ENCODE measurements at regions not wholly inside any gene's neighbourhood (a gene's known extent, or its start where the extent isn't known, plus 50 kb on each side); places are given as distances from the start of the nearest gene placed in this dataset.

DNA sequence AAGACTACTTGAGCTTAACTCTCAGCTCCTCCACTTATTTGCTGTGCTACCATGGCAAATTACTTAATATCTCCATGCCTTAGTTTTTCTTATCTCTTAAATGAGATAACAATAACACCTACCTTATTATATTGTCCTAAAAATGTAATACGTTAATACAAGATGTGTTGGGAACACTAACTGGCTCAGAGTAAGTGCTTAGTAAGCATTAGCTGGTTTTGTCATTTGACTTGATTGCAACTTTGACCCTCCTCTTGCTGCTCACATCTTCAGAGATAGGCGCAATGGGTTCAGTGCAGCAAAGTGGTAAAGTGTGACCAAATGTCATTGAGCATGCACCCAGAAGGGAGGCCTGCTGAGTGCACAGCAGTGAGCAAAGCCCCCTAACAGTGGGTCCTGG lies 294.5 kb upstream of the CLNK start:
- no peak for DNase-seq
- no peak overlapping the region for H2BK5ac ChIP-seq (ENCODE audit: low read length)
- H4K8ac ChIP-seq (ENCODE audit: low read depth, low read length), result no peak overlapping the region
- peak overlapping the region; percentile 37 for H3K56ac ChIP-seq (ENCODE audit: low read length)
- H3K79me1 ChIP-seq (ENCODE audit: low read length), result no peaks in the 10 kb centered on the region
- H2BK15ac ChIP-seq (replicated peaks; ENCODE audit: low read depth), result no peak overlapping the region
- no CpG with 5 or more reads among the region's 2 CpGs for WGBS (ENCODE audit: extremely low coverage, insufficient coverage, low lambda C conversion rate)
- H3K4me2 ChIP-seq (ENCODE audit: low read length), result no peak overlapping the region
- H3K4ac ChIP-seq (ENCODE audit: low read depth, low read length), result no peak overlapping the region
- no peak overlapping the region for H3K27ac ChIP-seq (ENCODE audit: low read depth, low read length)
- no peaks in the 10 kb centered on the region for H3K79me2 ChIP-seq (ENCODE audit: control insufficient read depth, insufficient read depth, low read length)
- H3K4me1 ChIP-seq (ENCODE audit: control insufficient read depth, low read depth, low read length), result peaks cover 8% of the 10 kb centered on the region
- H3K36me3 ChIP-seq (ENCODE audit: control insufficient read depth, insufficient read depth, low read length), result no peaks in the 10 kb centered on the region
- no peak overlapping the region for H4K5ac ChIP-seq (ENCODE audit: low read length)
- no peaks in the 10 kb centered on the region for H3K27me3 ChIP-seq (ENCODE audit: insufficient read depth, low read length, poor library complexity)
- no peak overlapping the region for H3K23ac ChIP-seq (ENCODE audit: low read length)
- no peak overlapping the region for H3K18ac ChIP-seq (ENCODE audit: low read length)
- peak overlapping the region; percentile 52 for H2AK5ac ChIP-seq (ENCODE audit: low read length)
- no peak overlapping the region for H2BK120ac ChIP-seq (ENCODE audit: low read depth, low read length)
- H3K4me3 ChIP-seq (ENCODE audit: low read length), result no peak overlapping the region
- H3K9ac ChIP-seq (ENCODE audit: low read length), result no peak overlapping the region

GRCh38 chr4:10977534-10977933 lies 293.0 kb upstream of the CLNK start:
- H3K79me1 ChIP-seq (ENCODE audit: low read length), result no peaks in the 10 kb centered on the region
- no peak overlapping the region for H2AK5ac ChIP-seq (ENCODE audit: low read length)
- H2BK15ac ChIP-seq (replicated peaks; ENCODE audit: low read depth), result no peak overlapping the region
- no peak overlapping the region for H3K18ac ChIP-seq (ENCODE audit: low read length)
- H3K79me2 ChIP-seq (ENCODE audit: control insufficient read depth, insufficient read depth, low read length), result no peaks in the 10 kb centered on the region
- H3K23ac ChIP-seq (ENCODE audit: low read length), result no peak overlapping the region
- no peak overlapping the region for H4K8ac ChIP-seq (ENCODE audit: low read depth, low read length)
- no peak overlapping the region for H3K4ac ChIP-seq (ENCODE audit: low read depth, low read length)
- H2BK120ac ChIP-seq (ENCODE audit: low read depth, low read length), result peak overlapping the region; percentile 68
- H3K27ac ChIP-seq (ENCODE audit: low read depth, low read length), result no peak overlapping the region
- no peaks in the 10 kb centered on the region for H3K27me3 ChIP-seq (ENCODE audit: insufficient read depth, low read length, poor library complexity)
- H3K4me1 ChIP-seq (ENCODE audit: control insufficient read depth, low read depth, low read length), result no peaks in the 10 kb centered on the region
- H3K4me2 ChIP-seq (ENCODE audit: low read length), result no peak overlapping the region
- DNase-seq, result no peak
- no peak overlapping the region for H3K4me3 ChIP-seq (ENCODE audit: low read length)
- no peak overlapping the region for H4K5ac ChIP-seq (ENCODE audit: low read length)
- H3K36me3 ChIP-seq (ENCODE audit: control insufficient read depth, insufficient read depth, low read length), result no peaks in the 10 kb centered on the region
- no peak overlapping the region for H3K56ac ChIP-seq (ENCODE audit: low read length)
- H2BK5ac ChIP-seq (ENCODE audit: low read length), result no peak overlapping the region
- WGBS (ENCODE audit: extremely low coverage, insufficient coverage, low lambda C conversion rate), result no CpG with 5 or more reads among the region's 2 CpGs
- H3K9ac ChIP-seq (ENCODE audit: low read length), result no peak overlapping the region

- Histone ChIP-seq H3K4ac (ENCODE audit: low read depth, low read length) (no peak overlapping the region), H2AK5ac (ENCODE audit: low read length) (no peak overlapping the region), H3K4me3 (ENCODE audit: low read length) (no peak overlapping the region), H2BK5ac (ENCODE audit: low read length) (no peak overlapping the region), H3K27me3 (ENCODE audit: insufficient read depth, low read length, poor library complexity) (no peaks in the 10 kb centered on the region), H3K79me2 (ENCODE audit: control insufficient read depth, insufficient read depth, low read length) (no peaks in the 10 kb centered on the region), H3K79me1 (ENCODE audit: low read length) (no peaks in the 10 kb centered on the region), H3K23ac (ENCODE audit: low read length) (no peak overlapping the region), H2BK120ac (ENCODE audit: low read depth, low read length) (no peak overlapping the region), H4K8ac (ENCODE audit: low read depth, low read length) (no peak overlapping the region), H3K4me1 (ENCODE audit: control insufficient read depth, low read depth, low read length) (no peaks in the 10 kb centered on the region), H3K18ac (ENCODE audit: low read length) (no peak overlapping the region), H4K5ac (ENCODE audit: low read length) (no peak overlapping the region), H3K4me2 (ENCODE audit: low read length) (no peak overlapping the region), H2BK15ac (replicated peaks; ENCODE audit: low read depth) (no peak overlapping the region), H3K27ac (ENCODE audit: low read depth, low read length) (no peak overlapping the region), H3K36me3 (ENCODE audit: control insufficient read depth, insufficient read depth, low read length) (no peaks in the 10 kb centered on the region), H3K56ac (ENCODE audit: low read length) (no peak overlapping the region), H3K9ac (ENCODE audit: low read length) (no peak overlapping the region)
- DNase-seq, result no peak
- WGBS (ENCODE audit: extremely low coverage, insufficient coverage, low lambda C conversion rate), result 100% methylated on average over 4 of the region's 9 CpGs
Observed at GRCh38 chr4:10974371-10974770, 289.8 kb upstream of the CLNK start.

GRCh38 chr4:10973686-10974085 lies 289.1 kb upstream of the CLNK start:
- no peak overlapping the region for H3K9ac ChIP-seq (ENCODE audit: low read length)
- no peaks in the 10 kb centered on the region for H3K79me2 ChIP-seq (ENCODE audit: control insufficient read depth, insufficient read depth, low read length)
- H3K27me3 ChIP-seq (ENCODE audit: insufficient read depth, low read length, poor library complexity), result no peaks in the 10 kb centered on the region
- H3K18ac ChIP-seq (ENCODE audit: low read length), result no peak overlapping the region
- H3K4me3 ChIP-seq (ENCODE audit: low read length), result no peak overlapping the region
- H3K4me1 ChIP-seq (ENCODE audit: control insufficient read depth, low read depth, low read length), result no peaks in the 10 kb centered on the region
- H4K8ac ChIP-seq (ENCODE audit: low read depth, low read length), result no peak overlapping the region
- no peak overlapping the region for H4K5ac ChIP-seq (ENCODE audit: low read length)
- H2BK15ac ChIP-seq (replicated peaks; ENCODE audit: low read depth), result no peak overlapping the region
- no peak overlapping the region for H3K27ac ChIP-seq (ENCODE audit: low read depth, low read length)
- H2BK5ac ChIP-seq (ENCODE audit: low read length), result no peak overlapping the region
- no peak overlapping the region for H3K56ac ChIP-seq (ENCODE audit: low read length)
- no peak for DNase-seq
- no peak overlapping the region for H2AK5ac ChIP-seq (ENCODE audit: low read length)
- no peaks in the 10 kb centered on the region for H3K79me1 ChIP-seq (ENCODE audit: low read length)
- no peak overlapping the region for H2BK120ac ChIP-seq (ENCODE audit: low read depth, low read length)
- H3K36me3 ChIP-seq (ENCODE audit: control insufficient read depth, insufficient read depth, low read length), result no peaks in the 10 kb centered on the region
- no peak overlapping the region for H3K4me2 ChIP-seq (ENCODE audit: low read length)
- H3K23ac ChIP-seq (ENCODE audit: low read length), result no peak overlapping the region
- H3K4ac ChIP-seq (ENCODE audit: low read depth, low read length), result no peak overlapping the region
- WGBS (ENCODE audit: extremely low coverage, insufficient coverage, low lambda C conversion rate), result no CpG with 5 or more reads among the region's 3 CpGs

DNA sequence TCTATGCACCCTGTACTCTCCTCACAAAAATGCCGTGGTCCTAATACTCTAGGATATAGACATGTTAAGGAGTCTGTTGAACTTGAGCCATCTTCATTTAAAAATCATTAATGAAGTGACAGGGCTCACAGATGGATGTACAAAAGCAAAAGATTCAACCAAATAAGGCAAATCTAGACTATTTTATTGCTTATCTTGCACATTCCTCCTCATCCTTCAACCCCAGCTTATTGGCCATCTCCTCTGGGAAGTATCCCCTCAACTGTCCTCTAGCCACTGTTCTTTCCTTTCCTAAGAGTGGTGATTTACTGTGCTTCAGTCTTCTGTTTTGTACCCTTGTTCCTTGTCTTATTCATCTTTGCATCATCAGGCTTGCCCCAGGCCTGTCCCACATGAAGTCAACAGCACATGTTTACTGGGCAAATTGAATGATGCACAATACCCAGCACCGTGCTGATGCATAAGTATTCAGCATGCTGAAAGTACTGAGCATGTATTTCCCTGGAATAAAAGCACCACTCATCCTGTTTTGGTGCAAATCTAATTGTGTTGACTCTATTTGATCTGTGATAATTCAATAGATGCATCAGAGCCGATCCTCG lies 287.3 kb upstream of the CLNK start:
- Histone ChIP-seq H3K27ac (ENCODE audit: low read depth, low read length) (no peak overlapping the region), H2BK120ac (ENCODE audit: low read depth, low read length) (no peak overlapping the region), H3K79me2 (ENCODE audit: control insufficient read depth, insufficient read depth, low read length) (no peaks in the 10 kb centered on the region), H3K4me1 (ENCODE audit: control insufficient read depth, low read depth, low read length) (no peaks in the 10 kb centered on the region), H2BK15ac (replicated peaks; ENCODE audit: low read depth) (no peak overlapping the region), H4K5ac (ENCODE audit: low read length) (no peak overlapping the region), H3K79me1 (ENCODE audit: low read length) (no peaks in the 10 kb centered on the region), H3K4me2 (ENCODE audit: low read length) (no peak overlapping the region), H3K56ac (ENCODE audit: low read length) (no peak overlapping the region), H3K9ac (ENCODE audit: low read length) (no peak overlapping the region), H4K8ac (ENCODE audit: low read depth, low read length) (no peak overlapping the region), H2BK5ac (ENCODE audit: low read length) (no peak overlapping the region), H2AK5ac (ENCODE audit: low read length) (no peak overlapping the region), H3K23ac (ENCODE audit: low read length) (no peak overlapping the region), H3K27me3 (ENCODE audit: insufficient read depth, low read length, poor library complexity) (no peaks in the 10 kb centered on the region), H3K4me3 (ENCODE audit: low read length) (no peak overlapping the region), H3K4ac (ENCODE audit: low read depth, low read length) (no peak overlapping the region), H3K36me3 (ENCODE audit: control insufficient read depth, insufficient read depth, low read length) (no peaks in the 10 kb centered on the region), H3K18ac (ENCODE audit: low read length) (no peak overlapping the region)
- no CpG with 5 or more reads among the region's 4 CpGs for WGBS (ENCODE audit: extremely low coverage, insufficient coverage, low lambda C conversion rate)
- DNase-seq, result no peak

DNA sequence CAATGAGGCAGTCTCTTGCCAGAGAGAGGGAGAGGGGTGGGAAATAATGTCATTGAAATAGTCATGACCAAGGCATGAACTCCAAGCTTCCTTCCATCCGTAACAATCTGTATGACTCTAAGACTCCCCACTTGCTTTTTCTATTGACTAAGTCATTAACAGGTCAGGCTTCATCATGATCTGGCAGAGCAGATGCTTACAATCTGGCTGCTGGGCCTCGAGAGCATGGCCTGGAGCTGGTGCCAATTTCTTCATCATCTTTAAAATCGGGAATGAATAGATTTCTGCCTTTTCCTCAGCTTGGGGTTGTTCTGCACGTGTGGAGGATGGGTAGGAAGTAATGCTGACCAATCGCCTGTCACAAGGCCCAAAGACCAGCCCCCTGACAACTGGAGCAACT lies 280.6 kb upstream of the CLNK start:
- Histone ChIP-seq H4K8ac (ENCODE audit: low read depth, low read length) (no peak overlapping the region), H4K5ac (ENCODE audit: low read length) (no peak overlapping the region), H2BK120ac (ENCODE audit: low read depth, low read length) (no peak overlapping the region), H3K9ac (ENCODE audit: low read length) (no peak overlapping the region), H3K4ac (ENCODE audit: low read depth, low read length) (no peak overlapping the region), H3K36me3 (ENCODE audit: control insufficient read depth, insufficient read depth, low read length) (no peaks in the 10 kb centered on the region), H2BK5ac (ENCODE audit: low read length) (no peak overlapping the region), H3K23ac (ENCODE audit: low read length) (no peak overlapping the region), H2AK5ac (ENCODE audit: low read length) (peak overlapping the region; percentile 10), H3K4me3 (ENCODE audit: low read length) (no peak overlapping the region), H3K56ac (ENCODE audit: low read length) (no peak overlapping the region), H3K79me2 (ENCODE audit: control insufficient read depth, insufficient read depth, low read length) (no peaks in the 10 kb centered on the region), H3K79me1 (ENCODE audit: low read length) (no peaks in the 10 kb centered on the region), H3K18ac (ENCODE audit: low read length) (no peak overlapping the region), H3K4me2 (ENCODE audit: low read length) (no peak overlapping the region), H3K27ac (ENCODE audit: low read depth, low read length) (no peak overlapping the region), H3K4me1 (ENCODE audit: control insufficient read depth, low read depth, low read length) (peaks cover 3% of the 10 kb centered on the region), H2BK15ac (replicated peaks; ENCODE audit: low read depth) (no peak overlapping the region), H3K27me3 (ENCODE audit: insufficient read depth, low read length, poor library complexity) (no peaks in the 10 kb centered on the region)
- no peak for DNase-seq
- WGBS (ENCODE audit: extremely low coverage, insufficient coverage, low lambda C conversion rate), result no CpG with 5 or more reads among the region's 5 CpGs

Measured in mesendoderm (in vitro differentiated cells).